Astrocyte of the cerebellum (primary cell): ENCODE measurements at regions not wholly inside any gene's neighbourhood (a gene's known extent, or its start where the extent isn't known, plus 50 kb on each side); places are given as distances from the start of the nearest gene placed in this dataset.

Experiments
- DNase-seq: peaks from one replicate; pipeline ENCODE4 v3.0.0-alpha.2; 2011; ENCODE audit warnings: low read depth
- H3K4me3 ChIP-seq: 2 replicates; pipeline ENCODE4 v1.5.1; 2011; ENCODE audit warnings: mild to moderate bottlenecking, low read depth, low read length, moderate library complexity
- in situ Hi-C: cut with HindIII; loops from 2 replicates; pipeline ENCODE4 v1.10.0; 2017; ENCODE audit warnings: low sequenced_read_pairs
- TF ChIP-seq, protein P1 (sequence below): IDR thresholded peaks from 2 replicates; pipeline ENCODE4 v1.5.1; 2012; ENCODE audit warnings: low read length, low read depth, moderate library complexity, mild to moderate bottlenecking; ENCODE audit errors: missing control alignments

GRCh38 chr12:98001430-98001829 lies 514.0 kb upstream of the TMPO start:
- in situ Hi-C loops = no loop called here
- TF ChIP-seq, protein P1, sequence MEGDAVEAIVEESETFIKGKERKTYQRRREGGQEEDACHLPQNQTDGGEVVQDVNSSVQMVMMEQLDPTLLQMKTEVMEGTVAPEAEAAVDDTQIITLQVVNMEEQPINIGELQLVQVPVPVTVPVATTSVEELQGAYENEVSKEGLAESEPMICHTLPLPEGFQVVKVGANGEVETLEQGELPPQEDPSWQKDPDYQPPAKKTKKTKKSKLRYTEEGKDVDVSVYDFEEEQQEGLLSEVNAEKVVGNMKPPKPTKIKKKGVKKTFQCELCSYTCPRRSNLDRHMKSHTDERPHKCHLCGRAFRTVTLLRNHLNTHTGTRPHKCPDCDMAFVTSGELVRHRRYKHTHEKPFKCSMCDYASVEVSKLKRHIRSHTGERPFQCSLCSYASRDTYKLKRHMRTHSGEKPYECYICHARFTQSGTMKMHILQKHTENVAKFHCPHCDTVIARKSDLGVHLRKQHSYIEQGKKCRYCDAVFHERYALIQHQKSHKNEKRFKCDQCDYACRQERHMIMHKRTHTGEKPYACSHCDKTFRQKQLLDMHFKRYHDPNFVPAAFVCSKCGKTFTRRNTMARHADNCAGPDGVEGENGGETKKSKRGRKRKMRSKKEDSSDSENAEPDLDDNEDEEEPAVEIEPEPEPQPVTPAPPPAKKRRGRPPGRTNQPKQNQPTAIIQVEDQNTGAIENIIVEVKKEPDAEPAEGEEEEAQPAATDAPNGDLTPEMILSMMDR = no peak
- H3K4me3 ChIP-seq = no peak overlapping the region
- DNase-seq = no peak

DNA sequence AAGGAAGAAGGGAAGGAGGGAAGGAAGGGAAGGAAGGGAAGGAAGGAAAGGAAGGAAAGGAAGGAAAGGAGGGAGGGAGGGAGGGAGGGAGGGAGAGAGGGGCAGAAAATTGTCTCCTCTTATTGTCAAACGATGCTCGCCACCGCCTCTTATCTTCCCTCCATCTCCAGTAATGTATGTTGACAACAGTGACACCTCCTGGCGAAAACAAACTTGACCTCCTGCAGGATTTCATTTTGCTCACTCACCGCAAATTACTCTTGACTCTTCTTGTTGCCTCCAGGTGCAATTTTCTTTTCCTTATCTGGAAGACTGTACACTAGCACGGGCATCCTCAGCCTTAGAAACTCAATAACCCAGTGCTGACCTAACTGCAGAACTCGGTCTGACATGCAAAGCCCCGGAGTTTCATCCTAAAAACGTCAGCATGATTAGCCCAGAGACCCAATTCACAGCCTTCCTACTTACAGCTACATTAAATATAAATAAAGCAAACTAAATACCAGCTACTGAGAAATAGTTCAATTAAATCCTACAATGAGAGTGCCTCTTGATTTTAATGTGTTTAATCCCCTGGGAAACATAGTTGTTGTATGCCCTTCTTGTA lies 512.4 kb upstream of the TMPO start:
- H3K4me3 ChIP-seq = no peak overlapping the region
- peak; percentile 22 for DNase-seq
- in situ Hi-C loops = no loop called here
- TF ChIP-seq, protein P1 = peak; percentile 59

GRCh38 chr12:98007963-98008362 lies 507.4 kb upstream of the TMPO start:
- H3K4me3 ChIP-seq = no peak overlapping the region
- no peak for DNase-seq
- in situ Hi-C loops = no loop called here
- TF ChIP-seq, protein P1 = no peak

DNA sequence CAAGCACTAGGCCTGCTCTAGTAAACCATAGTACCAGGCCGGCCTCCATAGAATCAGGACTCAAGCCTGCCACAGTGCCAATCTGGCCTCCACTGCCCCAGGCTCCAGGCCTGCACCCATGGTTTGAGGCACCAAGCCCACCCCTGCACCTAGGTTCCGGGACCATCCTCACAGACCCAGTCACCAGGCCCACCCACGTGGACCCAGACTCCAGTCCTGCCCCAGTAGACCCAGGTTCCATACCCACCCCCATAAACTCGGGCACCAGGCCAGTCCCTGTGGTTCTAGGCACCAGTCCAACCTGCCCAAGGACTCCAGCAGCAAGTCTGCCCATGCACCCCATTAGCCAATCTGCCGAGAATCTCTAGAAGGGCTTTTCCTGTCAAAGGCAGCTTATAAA lies 501.8 kb upstream of the TMPO start:
- no peak overlapping the region for H3K4me3 ChIP-seq
- TF ChIP-seq, protein P1 = no peak
- in situ Hi-C loops = no loop called here
- no peak for DNase-seq

- in situ Hi-C loops = no loop called here
- no peak for DNase-seq
- TF ChIP-seq, protein P1 = no peak
- H3K4me3 ChIP-seq = no peak overlapping the region
Measured at GRCh38 chr12:98018836-98019235, 496.6 kb upstream of the TMPO start.

DNA sequence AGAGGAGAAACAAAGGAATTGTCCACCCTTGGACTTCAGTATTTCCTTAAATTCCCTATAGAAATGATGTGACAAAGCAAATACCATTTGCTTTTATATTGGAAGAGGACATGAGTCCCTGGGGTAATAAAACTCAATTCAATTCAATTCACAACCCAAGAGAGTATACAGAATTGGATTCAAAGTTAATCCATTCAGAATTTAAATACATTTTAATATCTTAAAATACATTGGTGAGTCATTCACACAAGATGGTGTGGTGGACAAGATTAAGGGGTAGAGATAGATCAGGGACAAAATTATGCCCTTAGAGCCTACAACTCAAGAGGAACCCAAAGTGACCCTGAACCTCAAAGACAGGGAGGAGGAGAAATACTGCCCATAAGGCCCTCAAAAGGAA lies 495.0 kb upstream of the TMPO start:
- in situ Hi-C loops = no loop called here
- no peak for DNase-seq
- TF ChIP-seq, protein P1 = no peak
- no peak overlapping the region for H3K4me3 ChIP-seq
